Amygdala (tissue), 56 donors: ENCODE measurements at regions not wholly inside any gene's neighbourhood (a gene's known extent, or its start where the extent isn't known, plus 50 kb on each side); places are given as distances from the start of the nearest gene placed in this dataset.

Experiments
- DNase-seq, 56 donors: peaks; one replicate each; lab custom pipeline; 2025; lab: John Stamatoyannopoulos, UW

GRCh38 chr2:41856946-41857345 is 190.9 kb upstream of the PKDCC start:
- DNase-seq = no peak

GRCh38 chr2:41859615-41860514 is 188.0 kb upstream of the PKDCC start:
- DNase-seq = no peak

GRCh38 chr2:41863062-41863461 is 184.8 kb upstream of the PKDCC start:
- DNase-seq = no peak

- DNase-seq = no peak
Observed at GRCh38 chr2:41865263-41865662, 182.6 kb upstream of the PKDCC start.

GRCh38 chr2:41867553-41867952 is 180.3 kb upstream of the PKDCC start:
- DNase-seq = peak in 2 of 56 donors; percentile 32 to 45

- peak in 51 of 56 donors; percentile 6 to 85 (median 53) for DNase-seq
Observed at GRCh38 chr2:41869542-41870264, 178.1 kb upstream of the PKDCC start.

- DNase-seq = no peak
Observed at GRCh38 chr2:41870265-41870585, 177.6 kb upstream of the PKDCC start.

- no peak for DNase-seq
Observed at GRCh38 chr2:41871080-41871479, 176.7 kb upstream of the PKDCC start.

- no peak for DNase-seq
Observed at GRCh38 chr2:41872646-41873045, 175.2 kb upstream of the PKDCC start.

- DNase-seq = no peak
Observed at GRCh38 chr2:41873102-41874031, 174.5 kb upstream of the PKDCC start.

GRCh38 chr2:41877114-41877678 is 170.6 kb upstream of the PKDCC start:
- DNase-seq = no peak

GRCh38 chr2:41878056-41878455 is 169.8 kb upstream of the PKDCC start:
- DNase-seq = no peak

GRCh38 chr2:41878716-41879234 is 169.0 kb upstream of the PKDCC start:
- peak in 1 of 56 donors; percentile 11 for DNase-seq

- peak in 17 of 56 donors; percentile 5 to 50 (median 19) for DNase-seq
Observed at GRCh38 chr2:41879235-41879916, 168.4 kb upstream of the PKDCC start.

GRCh38 chr2:41880561-41881243 is 167.1 kb upstream of the PKDCC start:
- no peak for DNase-seq

GRCh38 chr2:41881249-41881648 is 166.6 kb upstream of the PKDCC start:
- DNase-seq = no peak

GRCh38 chr2:41884718-41885117 is 163.1 kb upstream of the PKDCC start:
- no peak for DNase-seq

GRCh38 chr2:41886145-41886664 is 161.6 kb upstream of the PKDCC start:
- no peak for DNase-seq

GRCh38 chr2:41886757-41887156 is 161.1 kb upstream of the PKDCC start:
- no peak for DNase-seq
